ENCODE measurements at regions not wholly inside any gene's neighbourhood (a gene's known extent, or its start where the extent isn't known, plus 50 kb on each side); places are given as distances from the start of the nearest gene placed in this dataset.
"Not testable (repeated sequence)": the region's sequence is repeated elsewhere in the genome, so short reads cannot be mapped to it uniquely, and the experiment has no call there.

- not testable (repeated sequence) for H3K36me3 ChIP-seq (ENCODE audit: control insufficient read depth, insufficient read depth, low read length); H3K4me1 ChIP-seq (ENCODE audit: control insufficient read depth, insufficient read depth, low read length); H3K4me3 ChIP-seq (ENCODE audit: low read length); H3K27me3 ChIP-seq (ENCODE audit: control insufficient read depth, insufficient read depth, low read length); H3K27ac ChIP-seq (ENCODE audit: low read length); H3K9me3 ChIP-seq (ENCODE audit: control insufficient read depth, low read depth, low read length); DNase-seq
- WGBS (ENCODE audit: insufficient coverage, low lambda C conversion rate), result 100% methylated on average over 1 of the region's 1 CpG
Measured at GRCh38 chr9:2443933-2444332, 177.7 kb upstream of the VLDLR start.

- DNase-seq, result no peak
- no peak overlapping the region for H3K27ac ChIP-seq (ENCODE audit: low read length)
- no CpG with 5 or more reads among the region's 2 CpGs for WGBS (ENCODE audit: insufficient coverage, low lambda C conversion rate)
- no peak overlapping the region for H3K4me3 ChIP-seq (ENCODE audit: low read length)
- no peaks in the 10 kb centered on the region for H3K9me3 ChIP-seq (ENCODE audit: control insufficient read depth, low read depth, low read length)
- no peaks in the 10 kb centered on the region for H3K4me1 ChIP-seq (ENCODE audit: control insufficient read depth, insufficient read depth, low read length)
- no peaks in the 10 kb centered on the region for H3K36me3 ChIP-seq (ENCODE audit: control insufficient read depth, insufficient read depth, low read length)
- H3K27me3 ChIP-seq (ENCODE audit: control insufficient read depth, insufficient read depth, low read length), result no peaks in the 10 kb centered on the region
Measured at GRCh38 chr9:2448193-2448738, 173.3 kb upstream of the VLDLR start.

GRCh38 chr9:2453106-2453505 is 168.5 kb upstream of the VLDLR start:
- Histone ChIP-seq H3K36me3 (ENCODE audit: control insufficient read depth, insufficient read depth, low read length) (no peaks in the 10 kb centered on the region), H3K4me1 (ENCODE audit: control insufficient read depth, insufficient read depth, low read length) (no peaks in the 10 kb centered on the region), H3K27ac (ENCODE audit: low read length) (no peak overlapping the region), H3K4me3 (ENCODE audit: low read length) (no peak overlapping the region), H3K9me3 (ENCODE audit: control insufficient read depth, low read depth, low read length) (no peaks in the 10 kb centered on the region), H3K27me3 (ENCODE audit: control insufficient read depth, insufficient read depth, low read length) (no peaks in the 10 kb centered on the region)
- DNase-seq, result no peak
- 100% methylated on average over 1 of the region's 1 CpG for WGBS (ENCODE audit: insufficient coverage, low lambda C conversion rate)

GRCh38 chr9:2453701-2454100 is 167.9 kb upstream of the VLDLR start:
- H3K36me3 ChIP-seq (ENCODE audit: control insufficient read depth, insufficient read depth, low read length), result no peaks in the 10 kb centered on the region
- H3K27ac ChIP-seq (ENCODE audit: low read length), result no peak overlapping the region
- no CpG with 5 or more reads among the region's 6 CpGs for WGBS (ENCODE audit: insufficient coverage, low lambda C conversion rate)
- no peak overlapping the region for H3K4me3 ChIP-seq (ENCODE audit: low read length)
- H3K4me1 ChIP-seq (ENCODE audit: control insufficient read depth, insufficient read depth, low read length), result no peaks in the 10 kb centered on the region
- H3K27me3 ChIP-seq (ENCODE audit: control insufficient read depth, insufficient read depth, low read length), result no peaks in the 10 kb centered on the region
- no peaks in the 10 kb centered on the region for H3K9me3 ChIP-seq (ENCODE audit: control insufficient read depth, low read depth, low read length)
- DNase-seq, result no peak

- Histone ChIP-seq H3K36me3 (ENCODE audit: control insufficient read depth, insufficient read depth, low read length) (no peaks in the 10 kb centered on the region), H3K9me3 (ENCODE audit: control insufficient read depth, low read depth, low read length) (no peaks in the 10 kb centered on the region), H3K27ac (ENCODE audit: low read length) (no peak overlapping the region), H3K4me3 (ENCODE audit: low read length) (no peak overlapping the region), H3K27me3 (ENCODE audit: control insufficient read depth, insufficient read depth, low read length) (peaks cover 4% of the 10 kb centered on the region), H3K4me1 (ENCODE audit: control insufficient read depth, insufficient read depth, low read length) (no peaks in the 10 kb centered on the region)
- DNase-seq, result no peak
- 100% methylated on average over 2 of the region's 3 CpGs for WGBS (ENCODE audit: insufficient coverage, low lambda C conversion rate)
Measured at GRCh38 chr9:2459756-2460155, 161.8 kb upstream of the VLDLR start.

GRCh38 chr9:2461892-2462291 is 159.7 kb upstream of the VLDLR start:
- no peak overlapping the region for H3K4me3 ChIP-seq (ENCODE audit: low read length)
- peaks cover 8% of the 10 kb centered on the region for H3K4me1 ChIP-seq (ENCODE audit: control insufficient read depth, insufficient read depth, low read length)
- H3K9me3 ChIP-seq (ENCODE audit: control insufficient read depth, low read depth, low read length), result no peaks in the 10 kb centered on the region
- H3K36me3 ChIP-seq (ENCODE audit: control insufficient read depth, insufficient read depth, low read length), result no peaks in the 10 kb centered on the region
- WGBS (ENCODE audit: insufficient coverage, low lambda C conversion rate), result 100% methylated on average over 1 of the region's 5 CpGs
- DNase-seq, result peak in 1 of 2 donors; percentile 6
- peaks cover 4% of the 10 kb centered on the region for H3K27me3 ChIP-seq (ENCODE audit: control insufficient read depth, insufficient read depth, low read length)
- no peak overlapping the region for H3K27ac ChIP-seq (ENCODE audit: low read length)

GRCh38 chr9:2464624-2465023 is 157.0 kb upstream of the VLDLR start:
- no peak for DNase-seq
- no peaks in the 10 kb centered on the region for H3K9me3 ChIP-seq (ENCODE audit: control insufficient read depth, low read depth, low read length)
- H3K27ac ChIP-seq (ENCODE audit: low read length), result no peak overlapping the region
- H3K36me3 ChIP-seq (ENCODE audit: control insufficient read depth, insufficient read depth, low read length), result no peaks in the 10 kb centered on the region
- peaks cover 4% of the 10 kb centered on the region for H3K27me3 ChIP-seq (ENCODE audit: control insufficient read depth, insufficient read depth, low read length)
- H3K4me3 ChIP-seq (ENCODE audit: low read length), result no peak overlapping the region
- WGBS (ENCODE audit: insufficient coverage, low lambda C conversion rate), result 100% methylated on average over 2 of the region's 2 CpGs
- peaks cover 9% of the 10 kb centered on the region for H3K4me1 ChIP-seq (ENCODE audit: control insufficient read depth, insufficient read depth, low read length)

GRCh38 chr9:2465516-2465915 is 156.1 kb upstream of the VLDLR start:
- no peaks in the 10 kb centered on the region for H3K9me3 ChIP-seq (ENCODE audit: control insufficient read depth, low read depth, low read length)
- H3K4me1 ChIP-seq (ENCODE audit: control insufficient read depth, insufficient read depth, low read length), result peaks cover 9% of the 10 kb centered on the region
- no peak overlapping the region for H3K4me3 ChIP-seq (ENCODE audit: low read length)
- DNase-seq, result no peak
- peak overlapping the region; percentile 79 for H3K27ac ChIP-seq (ENCODE audit: low read length)
- WGBS (ENCODE audit: insufficient coverage, low lambda C conversion rate), result 50% methylated on average over 1 of the region's 2 CpGs
- no peaks in the 10 kb centered on the region for H3K36me3 ChIP-seq (ENCODE audit: control insufficient read depth, insufficient read depth, low read length)
- H3K27me3 ChIP-seq (ENCODE audit: control insufficient read depth, insufficient read depth, low read length), result peaks cover 4% of the 10 kb centered on the region

- WGBS (ENCODE audit: insufficient coverage, low lambda C conversion rate), result 22% methylated on average over 1 of the region's 1 CpG
- Histone ChIP-seq H3K27me3 (ENCODE audit: control insufficient read depth, insufficient read depth, low read length) (peaks cover 4% of the 10 kb centered on the region), H3K9me3 (ENCODE audit: control insufficient read depth, low read depth, low read length) (no peaks in the 10 kb centered on the region), H3K36me3 (ENCODE audit: control insufficient read depth, insufficient read depth, low read length) (no peaks in the 10 kb centered on the region), H3K27ac (ENCODE audit: low read length) (peak overlapping the region; percentile 79), H3K4me3 (ENCODE audit: low read length) (no peak overlapping the region), H3K4me1 (ENCODE audit: control insufficient read depth, insufficient read depth, low read length) (peaks cover 9% of the 10 kb centered on the region)
- peak; percentile 84 to 91 for DNase-seq
Measured at GRCh38 chr9:2465921-2466460, 155.6 kb upstream of the VLDLR start.

- peak overlapping the region; percentile 67 for H3K27ac ChIP-seq (ENCODE audit: low read length)
- WGBS (ENCODE audit: insufficient coverage, low lambda C conversion rate), result 0% methylated on average over 1 of the region's 6 CpGs
Measured at GRCh38 chr9:2466703-2467102, 154.9 kb upstream of the VLDLR start.

GRCh38 chr9:2469681-2470221 is 151.8 kb upstream of the VLDLR start:
- no peak overlapping the region for H3K4me3 ChIP-seq (ENCODE audit: low read length)
- peaks cover 9% of the 10 kb centered on the region for H3K4me1 ChIP-seq (ENCODE audit: control insufficient read depth, insufficient read depth, low read length)
- H3K27me3 ChIP-seq (ENCODE audit: control insufficient read depth, insufficient read depth, low read length), result no peaks in the 10 kb centered on the region
- no peaks in the 10 kb centered on the region for H3K9me3 ChIP-seq (ENCODE audit: control insufficient read depth, low read depth, low read length)
- no peak overlapping the region for H3K27ac ChIP-seq (ENCODE audit: low read length)
- WGBS (ENCODE audit: insufficient coverage, low lambda C conversion rate), result no CpG with 5 or more reads among the region's 6 CpGs
- H3K36me3 ChIP-seq (ENCODE audit: control insufficient read depth, insufficient read depth, low read length), result no peaks in the 10 kb centered on the region
- DNase-seq, result peak in 1 of 2 donors; percentile 12

More at GRCh38 chr9:2466703-2467102, 154.9 kb upstream of the VLDLR start:
- Histone ChIP-seq H3K4me1 (ENCODE audit: control insufficient read depth, insufficient read depth, low read length) (peaks cover 9% of the 10 kb centered on the region), H3K36me3 (ENCODE audit: control insufficient read depth, insufficient read depth, low read length) (no peaks in the 10 kb centered on the region), H3K27me3 (ENCODE audit: control insufficient read depth, insufficient read depth, low read length) (peaks cover 1% of the 10 kb centered on the region), H3K9me3 (ENCODE audit: control insufficient read depth, low read depth, low read length) (no peaks in the 10 kb centered on the region), H3K4me3 (ENCODE audit: low read length) (no peak overlapping the region)
- DNase-seq, result peak in 1 of 2 donors; percentile 14

All from large intestine (tissue), 3 donors.